ENCODE measurements at regions not wholly inside any gene's neighbourhood (a gene's known extent, or its start where the extent isn't known, plus 50 kb on each side); places are given as distances from the start of the nearest gene placed in this dataset.

GRCh38 chr1:195327361-195327760, 1280.9 kb downstream of the KCNT2 start:
- DNase-seq: no peak

GRCh38 chr1:195326325-195326724, 1281.9 kb downstream of the KCNT2 start:
- no peak for DNase-seq

GRCh38 chr1:195325181-195325580, 1283.1 kb downstream of the KCNT2 start:
- no peak for DNase-seq

- no peak for DNase-seq
These were observed 1302.0 kb downstream of the KCNT2 start for GRCh38 chr1:195306281-195306680.

- DNase-seq: no peak
These were observed 1313.3 kb downstream of the KCNT2 start for GRCh38 chr1:195294911-195295310.

GRCh38 chr1:195278644-195279043, 1329.6 kb downstream of the KCNT2 start:
- peak; percentile 7 for DNase-seq

GRCh38 chr1:195275710-195276109, 1332.5 kb downstream of the KCNT2 start:
- DNase-seq: no peak

- no peak for DNase-seq
These were observed 1356.3 kb downstream of the KCNT2 start for GRCh38 chr1:195251900-195252299.

- DNase-seq: no peak
These were observed 1364.7 kb downstream of the KCNT2 start for GRCh38 chr1:195243492-195243891.

- no peak for DNase-seq
These were observed 1367.2 kb downstream of the KCNT2 start for GRCh38 chr1:195241066-195241465.

- DNase-seq: no peak
These were observed 1369.9 kb downstream of the KCNT2 start for GRCh38 chr1:195238313-195238712.

- DNase-seq: no peak
These were observed 1371.0 kb downstream of the KCNT2 start for GRCh38 chr1:195236991-195237889.

GRCh38 chr1:195218428-195219212, 1389.6 kb downstream of the KCNT2 start:
- no peak for DNase-seq

GRCh38 chr1:195202241-195202640, 1406.0 kb downstream of the KCNT2 start:
- no peak for DNase-seq

GRCh38 chr1:195200772-195201171, 1407.5 kb downstream of the KCNT2 start:
- DNase-seq: no peak

- DNase-seq: no peak
These were observed 1411.1 kb downstream of the KCNT2 start for GRCh38 chr1:195197116-195197515.

- peak; percentile 81 for DNase-seq
These were observed 1412.7 kb downstream of the KCNT2 start for GRCh38 chr1:195195423-195196057.

- DNase-seq: no peak
These were observed 1415.1 kb downstream of the KCNT2 start for GRCh38 chr1:195193134-195193533.

- DNase-seq: no peak
These were observed 1419.4 kb downstream of the KCNT2 start for GRCh38 chr1:195188821-195189220.

GRCh38 chr1:195186544-195186943, 1421.7 kb downstream of the KCNT2 start:
- DNase-seq: no peak

- no peak for DNase-seq
These were observed 1422.5 kb downstream of the KCNT2 start for GRCh38 chr1:195185736-195186135.

GRCh38 chr1:195185321-195185720, 1422.9 kb downstream of the KCNT2 start:
- DNase-seq: no peak

- no peak for DNase-seq
These were observed 1434.5 kb downstream of the KCNT2 start for GRCh38 chr1:195173753-195174152.

Data from RPMI8226 (cell line).